UCSD-AML1 (cell line): ENCODE measurements at regions not wholly inside any gene's neighbourhood (a gene's known extent, or its start where the extent isn't known, plus 50 kb on each side); places are given as distances from the start of the nearest gene placed in this dataset.

Experiments
- DNase-seq: peaks from one replicate; lab custom pipeline; 2025; ENCODE audit not compliant: unreplicated experiment; lab: John Stamatoyannopoulos, UW

DNA sequence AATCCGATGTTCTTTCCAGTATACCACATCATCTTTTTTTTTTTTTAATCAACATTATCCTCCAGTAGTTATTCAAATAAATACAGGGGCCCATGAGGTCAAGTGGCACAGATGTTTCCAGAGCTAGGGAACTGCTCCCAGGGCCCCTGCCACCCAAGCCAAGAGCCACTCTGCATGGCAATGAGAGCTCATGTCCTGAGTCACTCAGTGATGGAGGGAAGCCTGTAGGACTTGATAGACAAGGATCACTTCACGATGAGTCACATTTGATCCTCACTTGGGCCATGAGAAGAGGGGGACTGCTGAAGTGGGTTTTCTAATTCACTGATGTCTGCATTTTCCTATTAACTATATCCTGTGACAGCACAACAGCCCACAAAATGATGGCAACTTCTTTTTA, 127.0 kb upstream of the PKDCC start:
- DNase-seq, result no peak

DNA sequence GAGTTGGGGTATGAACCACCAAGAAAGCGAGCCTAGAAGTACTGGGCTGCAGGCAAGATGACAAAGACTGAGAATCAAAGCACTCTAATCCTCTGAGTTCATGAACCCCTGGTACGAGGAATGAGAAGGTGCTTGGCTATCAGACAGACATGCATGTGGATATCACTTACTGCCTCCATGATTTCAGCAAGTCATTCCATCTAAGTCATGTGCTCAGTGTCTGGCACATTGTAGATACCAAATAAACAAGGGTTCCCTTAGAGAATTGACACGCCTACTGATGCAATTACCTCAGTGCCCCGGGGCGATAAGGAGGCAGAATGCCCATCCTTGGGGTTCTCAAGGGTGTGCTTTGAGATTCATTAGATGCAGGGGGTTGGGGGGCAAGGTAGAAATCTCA, 125.6 kb upstream of the PKDCC start:
- no peak for DNase-seq

DNA sequence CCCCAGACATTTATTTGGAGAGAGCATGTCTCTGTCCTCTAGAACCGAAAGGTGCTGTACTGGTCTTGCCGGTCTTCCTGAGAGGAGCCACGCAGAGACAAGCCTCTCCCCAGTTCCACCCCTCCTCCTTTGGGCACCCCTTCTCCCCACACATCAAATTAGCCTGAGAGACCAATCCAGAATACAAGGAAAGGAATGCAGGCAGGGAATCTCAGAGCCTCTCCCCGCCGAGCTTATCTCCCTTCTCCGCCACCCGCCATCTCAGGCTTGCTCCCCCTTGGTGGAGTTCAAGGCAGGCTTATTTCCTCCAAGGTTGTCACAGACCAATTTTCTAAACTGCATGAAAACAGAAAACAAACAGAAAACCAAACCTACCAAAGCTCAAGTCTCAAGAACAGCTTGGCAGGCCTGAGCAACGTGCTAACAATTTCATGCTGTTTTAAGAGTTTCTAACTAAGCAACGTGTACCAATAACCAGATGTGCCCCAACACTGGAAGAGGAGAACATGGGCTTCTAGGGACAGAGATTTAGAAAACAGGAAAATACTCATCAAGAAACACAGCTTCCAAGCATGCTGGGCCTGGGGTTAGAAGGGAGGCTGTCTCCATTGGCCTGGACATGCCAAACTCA, 124.5 kb upstream of the PKDCC start:
- no peak for DNase-seq

DNA sequence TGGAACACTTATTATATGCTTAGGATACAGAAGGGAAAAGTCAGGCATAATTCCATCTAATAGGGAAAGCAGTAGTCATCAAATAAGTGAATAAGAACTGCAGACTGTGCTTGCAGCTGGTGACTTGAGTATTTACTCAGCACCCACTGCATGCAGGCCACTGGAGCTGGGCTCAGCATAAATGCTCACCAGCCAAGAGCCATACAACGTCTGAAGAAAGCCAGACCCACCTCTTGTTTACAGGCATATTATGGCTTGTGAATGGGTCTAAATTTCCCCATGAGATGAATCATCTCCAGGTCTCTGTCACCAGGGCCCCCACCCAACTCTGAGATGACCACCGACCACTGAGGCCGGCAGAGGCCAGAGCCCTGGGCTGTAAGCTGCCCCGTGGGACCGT, 123.8 kb upstream of the PKDCC start:
- no peak for DNase-seq

DNA sequence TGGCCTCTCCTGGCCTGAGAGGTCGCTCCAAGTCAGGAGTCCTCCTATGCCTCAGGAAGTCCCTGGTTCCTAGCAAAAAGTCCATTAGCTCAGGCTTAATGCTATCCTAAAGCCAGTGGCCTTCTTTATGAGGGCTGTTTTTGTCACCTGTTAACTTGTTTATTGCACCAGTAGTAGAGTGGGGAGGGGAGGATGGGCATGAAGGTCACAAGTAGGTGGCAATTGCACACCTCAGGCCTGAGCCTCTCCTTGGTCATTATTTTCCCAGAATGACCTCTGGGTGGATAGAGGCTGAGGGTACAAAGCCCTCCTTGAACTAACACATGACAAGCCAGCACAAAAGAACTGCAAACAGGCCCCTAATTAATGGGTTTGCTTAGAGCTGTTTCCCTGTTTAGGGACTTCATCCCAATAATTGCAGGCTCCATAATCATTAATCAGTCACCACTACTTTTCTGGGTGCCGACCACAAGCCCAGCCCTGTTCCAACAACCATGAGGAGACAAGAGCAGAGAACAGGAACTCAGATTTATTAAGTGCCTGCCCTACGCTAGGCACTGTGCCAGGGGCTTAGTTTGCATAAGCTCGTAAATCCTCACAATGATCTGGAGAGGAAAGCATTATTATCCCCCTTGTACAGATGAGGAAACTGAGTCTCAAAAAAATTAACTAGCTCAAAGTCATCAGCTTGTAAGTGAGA, 123.0 kb upstream of the PKDCC start:
- no peak for DNase-seq

DNA sequence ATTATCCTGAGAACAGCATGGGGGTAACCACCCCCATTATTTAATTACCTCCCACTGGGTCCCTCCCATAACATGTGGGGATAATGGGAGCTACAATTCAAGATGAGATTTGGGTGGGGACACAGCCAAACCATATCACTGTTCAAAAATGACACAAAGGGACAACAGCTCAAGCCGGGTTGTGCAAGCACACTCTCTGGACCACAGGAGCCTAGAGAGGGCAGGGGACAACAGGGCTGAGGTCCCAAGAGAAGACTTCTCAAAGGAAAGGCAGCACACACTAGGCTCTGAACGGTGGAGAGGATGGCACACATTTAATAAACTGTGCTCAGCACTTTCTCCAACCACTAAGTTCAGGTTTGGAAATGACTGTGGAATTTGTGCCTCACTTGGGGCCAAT, 122.1 kb upstream of the PKDCC start:
- DNase-seq, result no peak

- DNase-seq, result no peak
Measured at GRCh38 chr2:41926614-41927580, 120.9 kb upstream of the PKDCC start.

DNA sequence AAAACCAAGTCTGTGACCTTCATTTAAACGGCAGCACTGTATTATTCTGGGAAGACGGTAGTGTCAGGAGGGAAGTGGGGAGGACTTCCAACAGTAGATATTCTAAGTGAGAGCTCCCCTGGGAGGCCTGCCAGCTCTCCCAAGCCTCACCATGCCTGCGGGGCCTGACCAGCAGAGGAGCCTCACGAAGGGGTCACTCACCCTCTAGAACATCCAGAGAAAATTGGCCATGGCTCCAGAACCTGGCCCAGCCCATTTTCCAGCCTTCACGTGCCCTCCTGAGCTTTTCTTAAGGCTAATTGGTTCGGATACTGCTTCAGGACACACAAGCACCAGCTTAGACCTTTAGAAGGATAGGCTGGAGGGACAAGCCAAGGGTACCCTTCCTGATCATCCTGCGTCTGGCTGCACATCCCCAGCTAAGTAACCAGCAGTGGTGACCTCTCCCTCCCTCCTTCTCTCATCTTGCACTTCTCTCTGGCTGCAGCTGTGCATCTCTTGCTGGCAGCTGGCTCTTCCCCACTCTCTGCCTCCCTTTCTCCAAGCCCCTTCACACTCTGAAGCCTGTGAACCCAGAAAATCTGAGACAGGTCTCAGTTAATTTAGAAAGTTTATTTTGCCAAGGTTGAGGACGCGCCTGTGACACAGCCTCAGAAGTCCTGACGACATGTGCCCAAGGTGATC, 120.1 kb upstream of the PKDCC start:
- no peak for DNase-seq

GRCh38 chr2:41928526-41928925, 119.3 kb upstream of the PKDCC start:
- no peak for DNase-seq

DNA sequence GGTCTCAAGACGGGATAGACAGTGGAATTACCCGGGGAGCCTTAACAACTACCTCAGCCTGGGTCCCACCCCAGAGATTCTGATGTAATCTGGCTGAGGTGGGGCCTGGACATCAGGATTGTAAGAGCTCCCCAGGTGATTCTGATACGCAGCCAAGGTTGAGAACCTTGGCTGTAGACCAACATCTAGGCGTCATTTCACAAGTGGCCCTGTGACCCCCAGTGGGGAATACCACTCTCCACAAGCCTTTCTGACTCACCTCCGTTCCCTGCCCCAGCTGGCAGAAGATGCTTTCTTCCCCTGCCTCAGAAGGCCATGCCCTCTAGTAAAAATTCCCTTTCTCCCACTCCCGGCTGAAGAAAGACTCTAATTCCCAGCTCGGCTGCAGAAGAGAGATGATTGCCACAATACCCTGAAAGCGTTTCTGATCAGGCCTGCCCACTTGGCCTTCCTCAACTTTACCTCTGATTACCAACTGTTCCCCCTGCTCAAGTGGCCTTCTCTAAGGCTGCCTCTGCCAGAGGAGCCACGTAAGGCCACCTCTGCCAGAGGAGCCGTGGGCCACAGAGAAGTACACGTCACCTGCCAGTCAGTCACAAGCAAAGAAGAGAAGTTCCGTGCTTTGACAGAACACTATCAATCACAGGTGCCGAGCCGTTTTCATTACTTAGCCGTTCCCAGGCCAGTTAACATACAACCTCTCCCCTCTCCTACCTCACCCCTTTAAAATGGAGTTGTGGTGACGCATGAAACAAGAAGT, 116.8 kb upstream of the PKDCC start:
- no peak for DNase-seq

- no peak for DNase-seq
Measured at GRCh38 chr2:41932241-41933045, 115.4 kb upstream of the PKDCC start.

- no peak for DNase-seq
Measured at GRCh38 chr2:41933046-41933420, 114.8 kb upstream of the PKDCC start.

DNA sequence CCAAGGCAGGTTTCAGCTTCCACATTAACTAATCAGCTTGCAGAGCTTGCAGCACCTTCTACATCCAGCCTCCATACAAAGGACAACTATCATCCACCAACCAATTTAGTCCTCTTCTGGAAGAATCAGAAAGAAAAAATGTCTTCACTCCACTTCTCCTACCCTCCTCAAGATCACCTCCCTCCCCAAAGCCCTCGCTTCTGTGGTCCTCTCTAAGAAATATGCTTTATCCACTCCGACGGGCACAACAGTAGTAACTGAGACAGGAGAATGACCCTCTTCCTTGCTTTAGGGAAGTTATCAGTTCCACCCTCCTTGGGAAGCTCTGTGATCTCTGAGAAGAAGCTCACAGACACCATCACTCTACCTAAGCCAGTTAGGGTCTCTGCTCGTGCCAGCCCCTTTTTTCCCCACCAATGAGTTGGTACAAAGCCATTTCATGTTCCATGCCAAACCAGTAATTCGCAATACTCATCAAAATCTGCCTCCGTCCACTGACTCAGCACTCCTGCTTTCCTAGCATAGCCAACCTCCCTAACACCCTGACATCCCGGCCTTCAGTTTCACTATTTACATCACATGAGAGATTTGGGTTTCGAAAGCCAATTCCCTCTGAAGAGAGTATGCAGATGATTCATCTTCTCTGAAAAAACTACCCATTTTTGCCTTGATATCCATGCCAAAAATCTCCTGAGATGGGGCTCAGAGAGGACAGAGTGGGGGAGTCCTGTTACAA, 114.1 kb upstream of the PKDCC start:
- DNase-seq, result no peak

- no peak for DNase-seq
Measured at GRCh38 chr2:41934329-41934958, 113.4 kb upstream of the PKDCC start.

DNA sequence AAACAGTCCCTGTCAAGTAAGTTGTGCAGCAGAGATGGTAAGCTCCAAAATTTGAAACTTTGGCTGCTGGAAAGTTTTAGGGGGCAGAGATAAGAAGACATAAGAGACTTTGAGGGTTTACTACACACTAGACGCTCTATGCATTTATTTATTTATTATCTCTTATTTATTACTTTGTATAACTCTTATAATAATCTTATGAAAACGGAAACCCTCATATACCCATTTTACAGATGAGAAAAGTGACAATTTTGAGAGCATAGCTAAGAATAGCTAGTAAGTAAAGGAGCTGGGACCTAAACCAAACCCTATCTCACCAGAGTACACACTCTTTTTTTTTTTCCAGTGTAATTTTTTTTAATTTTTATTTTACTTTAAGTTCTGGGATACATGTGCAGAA, 112.8 kb upstream of the PKDCC start:
- no peak for DNase-seq

GRCh38 chr2:41935825-41936224, 112.0 kb upstream of the PKDCC start:
- no peak for DNase-seq

- DNase-seq, result no peak
Measured at GRCh38 chr2:41936771-41937463, 110.9 kb upstream of the PKDCC start.

- no peak for DNase-seq
Measured at GRCh38 chr2:41937464-41937906, 110.3 kb upstream of the PKDCC start.
